Sigmoid colon (tissue), 4 donors: ENCODE measurements at regions not wholly inside any gene's neighbourhood (a gene's known extent, or its start where the extent isn't known, plus 50 kb on each side); places are given as distances from the start of the nearest gene placed in this dataset.

Experiments used
- EP300 ChIP-seq, 4 donors: sonication (generic); formaldehyde crosslinking; IDR thresholded peaks; one replicate each; pipeline ENCODE4 v1.6.1; 2017; ENCODE audit warnings: antibody characterized with exemption in 4 of 4
- TF ChIP-seq, protein P1 (sequence below), 4 experiments: fragments of 450-650 bp in 3 of 4; fragments of 200-600 bp in 1 of 4; IDR thresholded peaks; one replicate each; pipeline ENCODE4 v1.5.1; 2016 to 2019; ENCODE audit warnings: antibody characterized with exemption in 4 of 4, mild to moderate bottlenecking in 3 of 4, moderate library complexity in 2 of 4

GRCh38 chr3:110419096-110419495 is 652.5 kb upstream of the NECTIN3 start:
- TF ChIP-seq, protein P1, sequence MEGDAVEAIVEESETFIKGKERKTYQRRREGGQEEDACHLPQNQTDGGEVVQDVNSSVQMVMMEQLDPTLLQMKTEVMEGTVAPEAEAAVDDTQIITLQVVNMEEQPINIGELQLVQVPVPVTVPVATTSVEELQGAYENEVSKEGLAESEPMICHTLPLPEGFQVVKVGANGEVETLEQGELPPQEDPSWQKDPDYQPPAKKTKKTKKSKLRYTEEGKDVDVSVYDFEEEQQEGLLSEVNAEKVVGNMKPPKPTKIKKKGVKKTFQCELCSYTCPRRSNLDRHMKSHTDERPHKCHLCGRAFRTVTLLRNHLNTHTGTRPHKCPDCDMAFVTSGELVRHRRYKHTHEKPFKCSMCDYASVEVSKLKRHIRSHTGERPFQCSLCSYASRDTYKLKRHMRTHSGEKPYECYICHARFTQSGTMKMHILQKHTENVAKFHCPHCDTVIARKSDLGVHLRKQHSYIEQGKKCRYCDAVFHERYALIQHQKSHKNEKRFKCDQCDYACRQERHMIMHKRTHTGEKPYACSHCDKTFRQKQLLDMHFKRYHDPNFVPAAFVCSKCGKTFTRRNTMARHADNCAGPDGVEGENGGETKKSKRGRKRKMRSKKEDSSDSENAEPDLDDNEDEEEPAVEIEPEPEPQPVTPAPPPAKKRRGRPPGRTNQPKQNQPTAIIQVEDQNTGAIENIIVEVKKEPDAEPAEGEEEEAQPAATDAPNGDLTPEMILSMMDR (IDR thresholded peaks at IDR 0.05), result no peak
- TF ChIP-seq EP300 (IDR thresholded peaks at IDR 0.05), result no peak
